ENCODE measurements at regions not wholly inside any gene's neighbourhood (a gene's known extent, or its start where the extent isn't known, plus 50 kb on each side); places are given as distances from the start of the nearest gene placed in this dataset.

DNA sequence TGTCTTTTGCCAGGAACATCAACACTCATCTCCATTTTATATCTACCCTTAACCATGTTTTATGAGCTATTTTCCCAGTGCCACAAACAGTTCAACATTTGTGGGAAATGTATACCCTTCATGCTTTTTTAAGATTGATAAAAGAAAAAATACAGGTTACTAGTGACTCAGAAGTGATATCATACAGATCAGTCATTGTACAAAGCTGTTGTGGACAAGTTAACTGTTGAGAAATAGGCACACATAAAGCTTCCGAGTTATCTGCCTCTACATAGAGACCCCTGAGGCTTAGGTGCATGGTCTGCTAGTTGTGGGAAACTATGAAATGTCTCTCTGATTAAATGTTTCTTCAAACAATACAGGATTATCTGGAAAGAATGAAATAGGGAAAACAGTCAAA lies 96.3 kb downstream of the LSM5 start:
- Histone ChIP-seq H3K4me1 (ENCODE audit: control insufficient read depth in 4 of 4, insufficient read depth in 4 of 4, low read length in 3 of 4) (no peaks in the 10 kb centered on the region), H3K4me3 (ENCODE audit: low read depth in 1 of 3, low read length in 3 of 3) (no peak overlapping the region), H3K36me3 (ENCODE audit: control insufficient read depth in 4 of 4, insufficient read depth in 3 of 4, low read depth in 1 of 4, low read length in 3 of 4) (no peaks in the 10 kb centered on the region), H3K9me3 (ENCODE audit: control insufficient read depth in 4 of 4, low read length in 3 of 4) (no peaks in the 10 kb centered on the region), H3K9ac (ENCODE audit: low read depth in 1 of 2, low read length in 2 of 2) (no peak overlapping the region), H3K27ac (ENCODE audit: low read depth in 1 of 2, low read length in 2 of 2) (no peak overlapping the region), H3K27me3 (ENCODE audit: control insufficient read depth in 4 of 4, insufficient read depth in 4 of 4, low read length in 3 of 4) (no peaks in the 10 kb centered on the region)
- DNase-seq (ENCODE audit: low spot score) = no peak
- 54% methylated on average over 1 of the region's 1 CpG for WGBS
- TF ChIP-seq JUND (IDR thresholded peaks at IDR 0.05) (no peak), TAF1 (conservative IDR thresholded peaks at IDR 0.05) (no peak), EGR1 (IDR thresholded peaks at IDR 0.05; ENCODE audit: low read depth in 2 of 2) (no peak)
- TF ChIP-seq, protein P1, sequence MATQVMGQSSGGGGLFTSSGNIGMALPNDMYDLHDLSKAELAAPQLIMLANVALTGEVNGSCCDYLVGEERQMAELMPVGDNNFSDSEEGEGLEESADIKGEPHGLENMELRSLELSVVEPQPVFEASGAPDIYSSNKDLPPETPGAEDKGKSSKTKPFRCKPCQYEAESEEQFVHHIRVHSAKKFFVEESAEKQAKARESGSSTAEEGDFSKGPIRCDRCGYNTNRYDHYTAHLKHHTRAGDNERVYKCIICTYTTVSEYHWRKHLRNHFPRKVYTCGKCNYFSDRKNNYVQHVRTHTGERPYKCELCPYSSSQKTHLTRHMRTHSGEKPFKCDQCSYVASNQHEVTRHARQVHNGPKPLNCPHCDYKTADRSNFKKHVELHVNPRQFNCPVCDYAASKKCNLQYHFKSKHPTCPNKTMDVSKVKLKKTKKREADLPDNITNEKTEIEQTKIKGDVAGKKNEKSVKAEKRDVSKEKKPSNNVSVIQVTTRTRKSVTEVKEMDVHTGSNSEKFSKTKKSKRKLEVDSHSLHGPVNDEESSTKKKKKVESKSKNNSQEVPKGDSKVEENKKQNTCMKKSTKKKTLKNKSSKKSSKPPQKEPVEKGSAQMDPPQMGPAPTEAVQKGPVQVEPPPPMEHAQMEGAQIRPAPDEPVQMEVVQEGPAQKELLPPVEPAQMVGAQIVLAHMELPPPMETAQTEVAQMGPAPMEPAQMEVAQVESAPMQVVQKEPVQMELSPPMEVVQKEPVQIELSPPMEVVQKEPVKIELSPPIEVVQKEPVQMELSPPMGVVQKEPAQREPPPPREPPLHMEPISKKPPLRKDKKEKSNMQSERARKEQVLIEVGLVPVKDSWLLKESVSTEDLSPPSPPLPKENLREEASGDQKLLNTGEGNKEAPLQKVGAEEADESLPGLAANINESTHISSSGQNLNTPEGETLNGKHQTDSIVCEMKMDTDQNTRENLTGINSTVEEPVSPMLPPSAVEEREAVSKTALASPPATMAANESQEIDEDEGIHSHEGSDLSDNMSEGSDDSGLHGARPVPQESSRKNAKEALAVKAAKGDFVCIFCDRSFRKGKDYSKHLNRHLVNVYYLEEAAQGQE (IDR thresholded peaks at IDR 0.05) = no peak

DNA sequence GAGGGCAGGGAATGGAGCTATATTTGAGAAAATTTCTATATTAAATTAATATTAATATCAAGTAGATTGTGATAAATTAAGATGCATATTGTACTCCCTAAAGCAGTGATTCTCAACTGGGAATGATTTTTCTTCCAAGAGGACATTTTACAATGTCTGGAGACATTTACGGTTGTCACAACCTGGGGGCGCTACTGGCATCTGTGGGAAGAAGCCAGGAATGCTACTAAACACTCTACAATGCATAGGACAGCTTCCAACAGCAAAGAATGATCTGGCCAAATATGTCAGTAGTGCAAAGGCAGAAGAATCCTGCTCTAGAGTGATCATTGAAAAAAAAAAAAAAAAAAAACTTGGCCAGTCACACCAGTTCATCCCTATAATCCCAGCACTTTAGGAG lies 100.0 kb downstream of the LSM5 start:
- Histone ChIP-seq H3K4me1 (ENCODE audit: control insufficient read depth in 4 of 4, insufficient read depth in 4 of 4, low read length in 3 of 4) (no peaks in the 10 kb centered on the region), H3K9me3 (ENCODE audit: control insufficient read depth in 4 of 4, low read length in 3 of 4) (no peaks in the 10 kb centered on the region), H3K27me3 (ENCODE audit: control insufficient read depth in 4 of 4, insufficient read depth in 4 of 4, low read length in 3 of 4) (peaks cover 0 to 2% (median 0%) of the 10 kb centered on the region in 4 donors), H3K9ac (ENCODE audit: low read depth in 1 of 2, low read length in 2 of 2) (no peak overlapping the region), H3K4me3 (ENCODE audit: low read depth in 1 of 3, low read length in 3 of 3) (no peak overlapping the region), H3K27ac (ENCODE audit: low read depth in 1 of 2, low read length in 2 of 2) (no peak overlapping the region), H3K36me3 (ENCODE audit: control insufficient read depth in 4 of 4, insufficient read depth in 3 of 4, low read depth in 1 of 4, low read length in 3 of 4) (no peaks in the 10 kb centered on the region)
- TF ChIP-seq HNF4A (conservative IDR thresholded peaks at IDR 0.05) = no peak
- no peak for TF ChIP-seq HNF4G (IDR thresholded peaks at IDR 0.05)
- TF ChIP-seq JUND (IDR thresholded peaks at IDR 0.05) = no peak
- no peak for TF ChIP-seq SP1 (IDR thresholded peaks at IDR 0.05)
- TF ChIP-seq, protein P2, sequence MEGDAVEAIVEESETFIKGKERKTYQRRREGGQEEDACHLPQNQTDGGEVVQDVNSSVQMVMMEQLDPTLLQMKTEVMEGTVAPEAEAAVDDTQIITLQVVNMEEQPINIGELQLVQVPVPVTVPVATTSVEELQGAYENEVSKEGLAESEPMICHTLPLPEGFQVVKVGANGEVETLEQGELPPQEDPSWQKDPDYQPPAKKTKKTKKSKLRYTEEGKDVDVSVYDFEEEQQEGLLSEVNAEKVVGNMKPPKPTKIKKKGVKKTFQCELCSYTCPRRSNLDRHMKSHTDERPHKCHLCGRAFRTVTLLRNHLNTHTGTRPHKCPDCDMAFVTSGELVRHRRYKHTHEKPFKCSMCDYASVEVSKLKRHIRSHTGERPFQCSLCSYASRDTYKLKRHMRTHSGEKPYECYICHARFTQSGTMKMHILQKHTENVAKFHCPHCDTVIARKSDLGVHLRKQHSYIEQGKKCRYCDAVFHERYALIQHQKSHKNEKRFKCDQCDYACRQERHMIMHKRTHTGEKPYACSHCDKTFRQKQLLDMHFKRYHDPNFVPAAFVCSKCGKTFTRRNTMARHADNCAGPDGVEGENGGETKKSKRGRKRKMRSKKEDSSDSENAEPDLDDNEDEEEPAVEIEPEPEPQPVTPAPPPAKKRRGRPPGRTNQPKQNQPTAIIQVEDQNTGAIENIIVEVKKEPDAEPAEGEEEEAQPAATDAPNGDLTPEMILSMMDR (IDR thresholded peaks at IDR 0.05; ENCODE audit: low read depth, low read length, missing input control) = no peak
- no peak for TF ChIP-seq FOXA1 (IDR thresholded peaks at IDR 0.05)
- TF ChIP-seq RAD21 (IDR thresholded peaks at IDR 0.05) = no peak
- TF ChIP-seq, protein P1 (IDR thresholded peaks at IDR 0.05) = no peak
- no peak for TF ChIP-seq YY1 (IDR thresholded peaks at IDR 0.05)
- WGBS = 20% methylated on average over 2 of the region's 2 CpGs
- no peak for DNase-seq (ENCODE audit: low spot score)
